Breast epithelium (tissue), 3 donors: ENCODE measurements at regions not wholly inside any gene's neighbourhood (a gene's known extent, or its start where the extent isn't known, plus 50 kb on each side); places are given as distances from the start of the nearest gene placed in this dataset.

Experiments
- POLR2AphosphoS5 ChIP-seq, 3 donors: sonication (generic); formaldehyde crosslinking; IDR thresholded peaks; one replicate each; pipeline ENCODE4 v1.6.1; 2017; ENCODE audit warnings: antibody characterized with exemption in 3 of 3
- TF ChIP-seq, protein P1 (sequence below), 3 donors: fragments of 450-650 bp; IDR thresholded peaks; one replicate each; pipeline ENCODE4 v1.5.1; 2016 to 2017; ENCODE audit warnings: antibody characterized with exemption in 3 of 3, mild to moderate bottlenecking in 3 of 3, moderate library complexity in 3 of 3

DNA sequence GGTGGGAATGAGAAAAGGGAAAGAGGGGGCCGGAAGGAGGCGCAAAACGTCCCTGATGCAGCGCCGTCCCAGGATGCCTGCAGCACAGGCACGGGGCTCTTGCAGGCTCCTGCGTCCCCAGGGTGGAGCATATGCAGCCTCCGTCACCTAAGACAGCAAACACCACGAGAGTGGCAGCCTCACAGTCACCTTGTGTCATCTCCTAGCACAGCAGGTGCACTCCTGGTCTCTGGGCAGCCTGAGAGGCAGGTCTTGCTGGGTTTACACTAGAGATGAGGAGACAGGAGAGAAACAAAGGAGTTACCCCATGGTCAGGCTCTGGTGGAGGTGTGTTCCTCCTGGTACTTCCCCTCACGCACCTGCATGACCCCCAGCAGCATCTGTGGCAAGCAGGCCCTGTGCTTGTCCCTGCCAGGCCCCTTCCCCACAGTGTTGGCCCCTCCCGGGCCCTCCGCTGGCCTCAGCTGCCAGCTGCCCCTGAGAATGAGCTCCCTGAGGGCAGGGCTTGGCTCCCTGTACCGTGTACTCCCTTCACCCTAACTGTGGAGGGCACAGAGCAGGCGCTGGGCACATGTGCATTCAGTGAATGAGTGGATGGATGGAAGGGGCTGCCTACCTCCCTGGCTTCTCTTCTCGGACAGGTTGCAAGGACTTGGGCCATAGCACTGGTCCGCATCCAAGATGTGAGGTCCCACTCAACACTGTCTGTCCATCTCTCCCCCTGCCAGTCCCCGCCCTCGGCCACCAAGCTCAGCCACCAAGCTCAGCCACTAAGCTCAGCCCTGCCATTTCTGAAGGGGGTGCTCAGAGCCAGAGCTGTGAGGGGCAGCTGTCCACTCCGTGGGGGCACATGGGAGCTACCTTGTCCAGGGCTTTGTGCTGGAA, 988.6 kb downstream of the BRD1 start:
- TF ChIP-seq, protein P1, sequence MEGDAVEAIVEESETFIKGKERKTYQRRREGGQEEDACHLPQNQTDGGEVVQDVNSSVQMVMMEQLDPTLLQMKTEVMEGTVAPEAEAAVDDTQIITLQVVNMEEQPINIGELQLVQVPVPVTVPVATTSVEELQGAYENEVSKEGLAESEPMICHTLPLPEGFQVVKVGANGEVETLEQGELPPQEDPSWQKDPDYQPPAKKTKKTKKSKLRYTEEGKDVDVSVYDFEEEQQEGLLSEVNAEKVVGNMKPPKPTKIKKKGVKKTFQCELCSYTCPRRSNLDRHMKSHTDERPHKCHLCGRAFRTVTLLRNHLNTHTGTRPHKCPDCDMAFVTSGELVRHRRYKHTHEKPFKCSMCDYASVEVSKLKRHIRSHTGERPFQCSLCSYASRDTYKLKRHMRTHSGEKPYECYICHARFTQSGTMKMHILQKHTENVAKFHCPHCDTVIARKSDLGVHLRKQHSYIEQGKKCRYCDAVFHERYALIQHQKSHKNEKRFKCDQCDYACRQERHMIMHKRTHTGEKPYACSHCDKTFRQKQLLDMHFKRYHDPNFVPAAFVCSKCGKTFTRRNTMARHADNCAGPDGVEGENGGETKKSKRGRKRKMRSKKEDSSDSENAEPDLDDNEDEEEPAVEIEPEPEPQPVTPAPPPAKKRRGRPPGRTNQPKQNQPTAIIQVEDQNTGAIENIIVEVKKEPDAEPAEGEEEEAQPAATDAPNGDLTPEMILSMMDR (IDR thresholded peaks at IDR 0.05) = no peak
- no peak for TF ChIP-seq POLR2AphosphoS5 (IDR thresholded peaks at IDR 0.05)
